IMR-90 (cell line): ENCODE measurements at regions not wholly inside any gene's neighbourhood (a gene's known extent, or its start where the extent isn't known, plus 50 kb on each side); places are given as distances from the start of the nearest gene placed in this dataset.

Experiments
- ATAC-seq: fragments of 200-7000 bp; cut with Tn5 transposase; 2 replicates; pipeline ENCODE4 v1.9.1; 2020; ENCODE audit warnings: low read depth, mild to moderate bottlenecking, moderate library complexity
- BruUV-seq: library from RNA; stranded (reverse); fragments of 400-500 nt; replicated peaks from 2 replicates; lab custom pipeline; 2021; lab: Mats Ljungman, UMichigan
- CTCF ChIA-PET: fragments of 300-600 bp; formaldehyde crosslinking; extraction: SDS; loops from one replicate; lab custom pipeline; 2021; ENCODE audit warnings: antibody characterized with exemption; lab: Yijun Ruan, JAX
- POLR2A ChIA-PET: fragments of 300-600 bp; sonication (Branson Sonifier 250); formaldehyde crosslinking; loops from one replicate; lab custom pipeline; 2022; ENCODE audit warnings: antibody characterized with exemption; ENCODE audit not compliant: unreplicated experiment; lab: Charles Lee
- DNase-seq: peaks from one replicate; pipeline ENCODE4 v3.0.0; 2013
- H2AFZ ChIP-seq: replicated peaks from 2 replicates; pipeline ENCODE3; 2013; ENCODE audit warnings: low read length, mild to moderate bottlenecking; ENCODE audit not compliant: poor library complexity
- H2AK5ac ChIP-seq: 2 replicates; pipeline ENCODE4 v1.6.1; 2013; ENCODE audit warnings: low read depth, low read length, inconsistent platforms
- H2AK9ac ChIP-seq: replicated peaks from 2 replicates; pipeline ENCODE3; 2013; ENCODE audit warnings: mild to moderate bottlenecking, low read depth, low read length, moderate library complexity; ENCODE audit not compliant: poor library complexity
- H2BK120ac ChIP-seq: 2 replicates; pipeline ENCODE4 v1.6.1; 2013; ENCODE audit warnings: low read depth, low read length, inconsistent platforms
- H2BK15ac ChIP-seq: 3 replicates; pipeline ENCODE4 v1.6.1; 2013; ENCODE audit warnings: low read depth, low read length, inconsistent platforms
- H2BK20ac ChIP-seq: 2 replicates; pipeline ENCODE4 v1.6.1; 2013; ENCODE audit warnings: low read depth, mild to moderate bottlenecking, inconsistent platforms, low read length, moderate library complexity
- H2BK5ac ChIP-seq: 2 replicates; pipeline ENCODE4 v1.6.1; 2013; ENCODE audit warnings: mild to moderate bottlenecking, low read depth, low read length, inconsistent platforms; ENCODE audit not compliant: poor library complexity, severe bottlenecking
- H3K14ac ChIP-seq: replicated peaks from 2 replicates; pipeline ENCODE4 v1.6.1; 2013; ENCODE audit warnings: low read depth, low read length, inconsistent platforms
- H3K18ac ChIP-seq: 2 replicates; pipeline ENCODE4 v1.6.1; 2013; ENCODE audit warnings: low read depth, low read length, control low read depth
- H3K23ac ChIP-seq: 2 replicates; pipeline ENCODE4 v1.6.1; 2013; ENCODE audit warnings: low read depth, low read length, inconsistent platforms
- H3K27ac ChIP-seq: 2 replicates; pipeline ENCODE4 v1.5.1; 2013; ENCODE audit warnings: mild to moderate bottlenecking, control low read depth, low read length; ENCODE audit not compliant: insufficient read depth
- H3K27me3 ChIP-seq: 2 replicates; pipeline ENCODE4 v1.6.1; 2013; ENCODE audit warnings: low read length; ENCODE audit not compliant: control insufficient read depth, insufficient read depth
- H3K36me3 ChIP-seq: 2 replicates; pipeline ENCODE4 v1.6.1; 2013; ENCODE audit warnings: low read length, mixed read lengths; ENCODE audit not compliant: control insufficient read depth, insufficient read depth
- H3K4ac ChIP-seq: 2 replicates; pipeline ENCODE4 v1.6.1; 2013; ENCODE audit warnings: low read depth, low read length, inconsistent platforms
- H3K4me1 ChIP-seq: 2 replicates; pipeline ENCODE4 v1.6.1; 2013; ENCODE audit warnings: low read length, mixed read lengths; ENCODE audit not compliant: control insufficient read depth, insufficient read depth
- H3K4me2 ChIP-seq: 2 replicates; pipeline ENCODE4 v1.6.1; 2013; ENCODE audit warnings: low read depth, mild to moderate bottlenecking, control low read depth, low read length, moderate library complexity
- H3K4me3 ChIP-seq: 2 replicates; pipeline ENCODE4 v1.5.1; 2013; ENCODE audit warnings: low read depth, mild to moderate bottlenecking, control low read depth, low read length, moderate library complexity; ENCODE audit not compliant: insufficient read depth
- H3K56ac ChIP-seq: 2 replicates; pipeline ENCODE4 v1.6.1; 2013; ENCODE audit warnings: low read length, inconsistent platforms; ENCODE audit not compliant: insufficient read depth; ENCODE audit errors: extremely low read depth
- H3K79me1 ChIP-seq, 2 experiments: 2 replicates each; pipeline ENCODE4 v1.6.1; 2013; ENCODE audit warnings: low read length in 2 of 2, inconsistent platforms in 1 of 2, low read depth in 1 of 2
- H3K9ac ChIP-seq: 2 replicates; pipeline ENCODE4 v1.6.1; 2013; ENCODE audit warnings: low read depth, low read length, control low read depth
- H3K9me1 ChIP-seq: 2 replicates; pipeline ENCODE4 v1.6.1; 2013; ENCODE audit warnings: low read length, inconsistent platforms; ENCODE audit not compliant: insufficient read depth
- H3K9me3 ChIP-seq: 2 replicates; pipeline ENCODE4 v1.6.1; 2013; ENCODE audit warnings: low read length; ENCODE audit not compliant: control insufficient read depth, insufficient read depth
- H4K20me1 ChIP-seq: 2 replicates; pipeline ENCODE4 v1.6.1; 2013; ENCODE audit warnings: low read length, inconsistent platforms; ENCODE audit not compliant: insufficient read depth
- H4K5ac ChIP-seq: 2 replicates; pipeline ENCODE4 v1.6.1; 2013; ENCODE audit warnings: mild to moderate bottlenecking, low read depth, low read length, control low read depth
- H4K8ac ChIP-seq, 2 experiments: 2 replicates each; pipeline ENCODE4 v1.6.1; 2013; ENCODE audit warnings: low read depth in 2 of 2, low read length in 2 of 2, control low read depth in 1 of 2, inconsistent platforms in 1 of 2
- H4K91ac ChIP-seq: 2 replicates; pipeline ENCODE4 v1.6.1; 2013; ENCODE audit warnings: low read depth, low read length, inconsistent platforms; ENCODE audit not compliant: insufficient read depth
- CHD1 ChIP-seq: IDR thresholded peaks from 2 replicates; pipeline ENCODE4 v1.6.1; 2012; ENCODE audit warnings: low read depth, low read length, improper control_type of control experiment
- MAZ ChIP-seq: IDR thresholded peaks from 2 replicates; pipeline ENCODE4 v1.6.1; 2012; ENCODE audit warnings: low read depth, mild to moderate bottlenecking, low read length, improper control_type of control experiment, moderate library complexity, borderline replicate concordance
- NFE2L2 ChIP-seq: fragments of 150-350 bp; IDR thresholded peaks from 2 replicates; pipeline ENCODE4 v1.6.1; 2016; ENCODE audit warnings: low read depth, mild to moderate bottlenecking, low read length
- RFX5 ChIP-seq: IDR thresholded peaks from 2 replicates; pipeline ENCODE4 v1.8.0; 2012; ENCODE audit warnings: low read depth, mild to moderate bottlenecking, low read length, moderate library complexity
- SMC3 ChIP-seq: fragments of 150-350 bp; IDR thresholded peaks from 2 replicates; pipeline ENCODE4 v1.6.1; 2016; ENCODE audit warnings: low read depth, mild to moderate bottlenecking, antibody characterized with exemption, low read length, moderate library complexity
- USF2 ChIP-seq: fragments of 150-350 bp; IDR thresholded peaks from 2 replicates; pipeline ENCODE4 v1.6.1; 2017; ENCODE audit warnings: mild to moderate bottlenecking, antibody characterized with exemption, low read length, low read depth
- WGBS, 2 experiments: methylation state at CpG; one replicate each; pipeline versions ENCODE4 v1.1.5 to v1.1.7; 2013; ENCODE audit warnings: missing lambda C conversion rate in 2 of 2; ENCODE audit not compliant: insufficient read length in 1 of 2; ENCODE audit errors: extremely low coverage in 2 of 2; 5-methylcytosine and 5-hydroxymethylcytosine counted together
- dilution Hi-C: fragments of 300-500 bp; cut with HindIII; formaldehyde crosslinking; loops from one replicate; pipeline ENCODE4 v1.14.3; 2018; ENCODE audit warnings: low sequenced_read_pairs; ENCODE audit not compliant: unreplicated experiment
- in situ Hi-C: fragments of 300-500 bp; cut with MboI; formaldehyde crosslinking; loops from 3 replicates; pipeline ENCODE4 v1.14.3; 2019; ENCODE audit warnings: low sequenced_read_pairs, inconsistent platforms, mixed read lengths
- intact Hi-C: fragments of 100-400 bp; cut with micrococcal nuclease; formaldehyde crosslinking; loops from 2 replicates; pipeline ENCODE4 v1.10.0; 2022

- Histone ChIP-seq H3K14ac (peak overlapping the region; percentile 91), H3K23ac (peak overlapping the region; percentile 86), H2BK15ac (peak overlapping the region; percentile 5; the same call in 1 of the 3 replicates), H3K18ac (peak overlapping the region; percentile 91), H4K8ac (peak overlapping the region; percentile 50 to 88), H3K79me1 (peaks cover 0 to 15% of the 10 kb centered on the region in 2 experiments; a peak in 2 of 4 replicates), H3K4me1 (peaks cover 22% of the 10 kb centered on the region), H2BK5ac (peak overlapping the region; percentile 80), H3K9ac (peak overlapping the region; percentile 80), H2AK9ac (peak overlapping the region; percentile 65), H4K20me1 (no peaks in the 10 kb centered on the region), H3K56ac (peak overlapping the region; percentile 84; the same call in 1 of the 2 replicates), H2BK20ac (peak overlapping the region; percentile 88), H3K9me1 (peaks cover 12% of the 10 kb centered on the region), H2BK120ac (peak overlapping the region; percentile 98), H3K4ac (peak overlapping the region; percentile 94), H4K5ac (peak overlapping the region; percentile 91), H3K36me3 (no peaks in the 10 kb centered on the region), H3K4me3 (peak overlapping the region; percentile 49), H2AK5ac (peak overlapping the region; percentile 53; the same call in 1 of the 2 replicates), H3K27me3 (no peaks in the 10 kb centered on the region), H3K4me2 (peak overlapping the region; percentile 82), H4K91ac (peak overlapping the region; percentile 87), H3K27ac (peak overlapping the region; percentile 97), H3K9me3 (no peaks in the 10 kb centered on the region), H2AFZ (peak overlapping the region; percentile 90)
- intact Hi-C loops (loop anchor here (1.0 to 10.0 kb wide), 7 partner anchors 33 to 1023 kb away; no protein-coding TSS in a partner anchor), in situ Hi-C loops (loop anchor here (5.0 to 10.0 kb wide), 2 partner anchors 247 to 350 kb away; partner anchors contain the start of gene ZNF438), dilution Hi-C loops (no loop called here)
- no TSS peak for BruUV-seq
- ChIA-PET POLR2A (interaction anchor here (0.5 to 1.5 kb wide), 11 partner anchors 9 to 536 kb away, joined by 3 to 8 read pairs (median 4); partner anchors contain the start of gene ZNF438), CTCF (interaction anchor here (0.6 to 1.4 kb wide), 4 partner anchors 33 to 755 kb away, joined by 3 to 7 read pairs (median 4); no protein-coding TSS in a partner anchor)
- 6% methylated on average over 35 of the region's 63 CpGs; no CpG with 5 or more reads in 1 of the 2 experiments for WGBS, 2 experiments
- TF ChIP-seq USF2 (no peak), CHD1 (no peak), NFE2L2 (peak; percentile 30; the same call in 1 of the 2 replicates), MAZ (peak; percentile 20; the same call in 1 of the 2 replicates), SMC3 (no peak), RFX5 (peak; percentile 96)
- ATAC-seq (peak; percentile 50), DNase-seq (peak; percentile 69)
Measured at GRCh38 chr10:30784897-30785605, 155.5 kb upstream of the LYZL2 start.
